ENCODE measurements at regions not wholly inside any gene's neighbourhood (a gene's known extent, or its start where the extent isn't known, plus 50 kb on each side); places are given as distances from the start of the nearest gene placed in this dataset.

GRCh38 chr15:81899024-81899423 is 146.8 kb downstream of the MEX3B start:
- no peak for TF ChIP-seq CTCF (IDR thresholded peaks at IDR 0.05)
- no peak for TF ChIP-seq POLR2AphosphoS5 (IDR thresholded peaks at IDR 0.05)
- TF ChIP-seq POLR2A (IDR thresholded peaks at IDR 0.05) = no peak
- TF ChIP-seq EP300 (IDR thresholded peaks at IDR 0.05) = no peak

Measured in gastroesophageal sphincter (tissue), 3 donors.